ENCODE measurements at regions not wholly inside any gene's neighbourhood (a gene's known extent, or its start where the extent isn't known, plus 50 kb on each side); places are given as distances from the start of the nearest gene placed in this dataset.
"Not testable (repeated sequence)": the region's sequence is repeated elsewhere in the genome, so short reads cannot be mapped to it uniquely, and the experiment has no call there.

DNA sequence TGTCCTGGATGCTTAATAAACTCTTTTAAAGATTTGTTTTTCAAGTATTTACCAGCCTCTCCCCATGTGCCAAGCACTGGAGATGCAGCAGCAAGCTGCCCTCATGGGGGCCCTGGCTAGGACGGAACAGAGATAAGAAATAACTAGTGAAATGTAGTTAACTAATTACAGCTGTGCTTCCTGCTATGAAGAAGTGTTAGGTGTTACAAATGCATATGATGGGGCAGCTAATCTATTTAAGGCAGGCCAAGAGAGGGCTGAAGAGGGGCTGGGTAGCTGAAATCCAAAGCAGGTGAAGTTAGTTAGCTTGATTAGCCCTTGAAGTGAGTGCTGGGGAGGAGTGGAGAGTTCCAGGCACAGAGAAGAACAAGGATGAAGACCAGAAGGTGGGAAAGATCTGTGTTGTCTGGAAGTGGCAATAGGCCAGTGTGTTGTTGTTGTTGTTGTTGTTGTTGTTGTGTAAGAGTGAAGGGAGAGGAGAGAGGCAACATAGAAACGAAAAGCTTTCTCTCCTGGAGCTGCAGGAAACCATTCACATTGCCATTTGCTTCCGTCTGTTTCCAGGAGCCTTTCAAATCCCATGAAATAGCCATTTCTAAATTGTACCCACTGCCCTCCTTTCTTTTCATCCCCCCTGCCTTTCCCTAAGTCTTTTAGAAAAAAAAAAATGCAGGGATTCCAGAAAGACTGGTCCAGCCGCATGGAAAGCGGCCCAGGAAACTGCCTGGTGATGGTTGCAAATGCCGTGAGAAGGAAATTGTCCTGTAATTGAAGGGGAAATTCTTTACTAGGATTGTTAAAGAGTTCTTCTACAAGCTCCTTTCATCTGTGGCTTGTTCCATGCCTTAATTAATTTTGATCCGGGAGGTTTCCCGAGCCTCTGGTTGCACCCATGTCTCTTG lies 119.6 kb downstream of the TFAP2C start:
- Histone ChIP-seq H3K4me1 (no peaks in the 10 kb centered on the region), H3K9me3 (no peaks in the 10 kb centered on the region), H3K27ac (no peak overlapping the region), H3K4me3 (no peak overlapping the region), H3K27me3 (peaks cover 18% of the 10 kb centered on the region), H3K36me3 (no peaks in the 10 kb centered on the region)
- TF ChIP-seq, protein P1, sequence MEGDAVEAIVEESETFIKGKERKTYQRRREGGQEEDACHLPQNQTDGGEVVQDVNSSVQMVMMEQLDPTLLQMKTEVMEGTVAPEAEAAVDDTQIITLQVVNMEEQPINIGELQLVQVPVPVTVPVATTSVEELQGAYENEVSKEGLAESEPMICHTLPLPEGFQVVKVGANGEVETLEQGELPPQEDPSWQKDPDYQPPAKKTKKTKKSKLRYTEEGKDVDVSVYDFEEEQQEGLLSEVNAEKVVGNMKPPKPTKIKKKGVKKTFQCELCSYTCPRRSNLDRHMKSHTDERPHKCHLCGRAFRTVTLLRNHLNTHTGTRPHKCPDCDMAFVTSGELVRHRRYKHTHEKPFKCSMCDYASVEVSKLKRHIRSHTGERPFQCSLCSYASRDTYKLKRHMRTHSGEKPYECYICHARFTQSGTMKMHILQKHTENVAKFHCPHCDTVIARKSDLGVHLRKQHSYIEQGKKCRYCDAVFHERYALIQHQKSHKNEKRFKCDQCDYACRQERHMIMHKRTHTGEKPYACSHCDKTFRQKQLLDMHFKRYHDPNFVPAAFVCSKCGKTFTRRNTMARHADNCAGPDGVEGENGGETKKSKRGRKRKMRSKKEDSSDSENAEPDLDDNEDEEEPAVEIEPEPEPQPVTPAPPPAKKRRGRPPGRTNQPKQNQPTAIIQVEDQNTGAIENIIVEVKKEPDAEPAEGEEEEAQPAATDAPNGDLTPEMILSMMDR (IDR thresholded peaks at IDR 0.05) = no peak
- intact Hi-C loops (cut with DNase I) = no loop called here
- DNase-seq (no peak), ATAC-seq (no peak)

DNA sequence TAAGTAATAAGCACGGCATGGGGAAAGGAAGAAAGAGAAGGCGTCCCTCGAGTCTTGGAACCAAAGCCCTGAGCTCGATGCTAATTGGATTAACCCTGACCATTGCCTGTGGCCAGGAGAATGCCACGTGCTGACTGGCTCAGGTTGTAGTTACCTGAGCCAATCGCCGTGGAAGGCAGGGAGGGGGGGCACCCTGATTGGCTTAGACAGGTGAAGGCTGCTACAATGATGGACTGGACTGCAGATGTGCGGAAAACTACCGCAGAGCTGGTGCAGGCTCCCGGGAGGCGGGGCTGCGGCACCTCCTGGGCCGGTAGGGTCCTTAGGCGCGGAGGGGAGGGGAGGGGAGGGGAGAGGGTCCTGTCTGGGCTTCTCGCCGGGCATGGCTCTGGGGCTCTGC lies 121.3 kb downstream of the TFAP2C start:
- ATAC-seq (no peak), DNase-seq (no peak)
- H3K27me3 ChIP-seq = peaks cover 18% of the 10 kb centered on the region
- H3K36me3 ChIP-seq = no peaks in the 10 kb centered on the region
- H3K9me3 ChIP-seq = no peaks in the 10 kb centered on the region
- TF ChIP-seq, protein P1 (IDR thresholded peaks at IDR 0.05) = no peak
- H3K27ac ChIP-seq = no peak overlapping the region
- intact Hi-C loops (cut with DNase I) = no loop called here
- no peaks in the 10 kb centered on the region for H3K4me1 ChIP-seq
- no peak overlapping the region for H3K4me3 ChIP-seq

DNA sequence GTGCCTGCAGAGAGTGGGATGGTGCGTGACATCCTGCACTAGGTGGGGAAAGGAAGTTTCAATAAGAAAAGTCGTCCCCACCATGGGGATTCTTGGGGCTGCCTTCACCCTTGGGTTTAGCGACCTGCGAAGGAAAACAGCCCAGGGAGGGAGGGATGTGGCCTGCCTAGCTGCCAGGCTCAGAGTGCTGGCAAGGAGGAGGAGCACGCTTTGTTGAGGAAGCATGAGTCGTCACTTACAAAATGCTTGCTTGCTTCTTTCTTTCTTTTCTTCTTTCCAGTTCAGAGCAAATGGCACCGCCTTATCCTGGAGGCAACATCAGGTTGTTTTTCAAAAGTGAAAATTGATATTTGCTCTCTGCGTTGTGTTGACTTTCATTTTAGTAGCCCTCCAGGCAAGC lies 123.2 kb downstream of the TFAP2C start:
- ATAC-seq = no peak
- H3K9me3 ChIP-seq = no peaks in the 10 kb centered on the region
- TF ChIP-seq, protein P1 (IDR thresholded peaks at IDR 0.05) = no peak
- no peaks in the 10 kb centered on the region for H3K4me1 ChIP-seq
- H3K27me3 ChIP-seq = peaks cover 18% of the 10 kb centered on the region
- intact Hi-C loops (cut with DNase I) = no loop called here
- H3K36me3 ChIP-seq = no peaks in the 10 kb centered on the region
- H3K27ac ChIP-seq = no peak overlapping the region
- H3K4me3 ChIP-seq = no peak overlapping the region
- no peak for DNase-seq

DNA sequence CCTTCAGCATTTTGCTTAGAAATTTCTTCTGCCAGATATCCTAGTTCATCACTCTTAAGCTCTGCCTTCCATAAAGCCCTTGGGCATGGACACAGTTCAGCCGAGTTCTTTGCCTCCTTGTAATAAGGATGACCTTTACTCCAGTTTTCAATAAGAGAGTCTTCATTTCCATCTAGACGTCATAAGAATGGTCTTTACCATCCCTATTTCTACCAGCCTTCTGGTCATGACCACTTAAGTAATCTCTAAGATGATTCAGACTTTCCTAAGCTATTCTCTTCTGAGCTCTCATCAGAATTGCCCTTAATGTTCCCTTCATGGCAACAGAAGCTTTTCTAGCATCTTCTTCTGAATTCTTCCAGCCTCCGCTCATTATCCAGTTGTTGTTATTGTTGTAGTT lies 126.1 kb downstream of the TFAP2C start:
- H3K9me3 ChIP-seq = no peaks in the 10 kb centered on the region
- H3K4me1 ChIP-seq = no peaks in the 10 kb centered on the region
- no peak for DNase-seq
- TF ChIP-seq, protein P1 (IDR thresholded peaks at IDR 0.05) = no peak
- no peak for ATAC-seq
- intact Hi-C loops (cut with DNase I) = no loop called here
- peaks cover 12% of the 10 kb centered on the region for H3K27me3 ChIP-seq
- no peak overlapping the region for H3K27ac ChIP-seq
- no peak overlapping the region for H3K4me3 ChIP-seq
- H3K36me3 ChIP-seq = no peaks in the 10 kb centered on the region

DNA sequence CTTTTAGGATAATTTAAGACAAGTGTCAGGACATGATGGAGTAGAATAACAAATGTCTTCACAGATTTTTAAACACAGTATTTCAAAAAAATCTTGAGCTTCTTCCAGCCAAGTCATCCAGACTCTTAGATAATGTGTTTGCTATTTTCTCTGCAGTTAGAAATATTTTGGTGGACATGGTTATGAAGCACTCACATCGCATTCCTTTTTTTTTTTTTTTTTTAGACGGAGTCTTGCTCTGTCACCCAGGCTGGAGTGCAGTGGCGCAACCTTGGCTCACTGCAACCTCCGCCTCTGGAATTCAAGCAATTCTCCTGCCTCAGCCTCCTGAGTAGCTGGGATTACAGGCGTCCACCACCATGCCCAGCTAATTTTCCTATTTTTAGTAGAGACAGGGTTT lies 127.6 kb downstream of the TFAP2C start:
- not testable (repeated sequence) for DNase-seq

DNA sequence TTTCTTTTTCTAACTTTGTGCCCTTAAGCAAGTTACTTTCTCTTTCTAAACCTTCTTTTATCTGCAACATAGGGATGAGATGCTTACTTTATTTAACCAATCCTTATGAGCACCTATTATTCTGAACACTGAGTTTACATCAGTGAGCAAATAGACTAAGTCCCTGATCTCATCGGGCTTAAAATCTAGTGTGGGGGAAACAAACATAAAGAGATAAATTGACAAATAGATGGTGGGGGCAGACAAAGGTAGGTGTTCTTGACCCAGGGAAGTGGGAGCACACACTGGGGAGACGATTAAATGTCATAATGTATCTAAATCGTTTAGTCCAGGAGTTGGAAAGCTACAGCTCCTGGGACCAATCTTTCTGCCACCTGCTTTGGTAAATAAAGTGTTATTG lies 129.6 kb downstream of the TFAP2C start:
- H3K9me3 ChIP-seq = no peaks in the 10 kb centered on the region
- DNase-seq (no peak), ATAC-seq (no peak)
- no peaks in the 10 kb centered on the region for H3K36me3 ChIP-seq
- intact Hi-C loops (cut with DNase I) = no loop called here
- H3K27me3 ChIP-seq = no peaks in the 10 kb centered on the region
- H3K4me3 ChIP-seq = no peak overlapping the region
- H3K4me1 ChIP-seq = no peaks in the 10 kb centered on the region
- H3K27ac ChIP-seq = no peak overlapping the region
- TF ChIP-seq, protein P1 (IDR thresholded peaks at IDR 0.05) = no peak

More for the DNA sequence above, 127.6 kb downstream of the TFAP2C start:
- H3K27ac ChIP-seq; H3K4me1 ChIP-seq; H3K9me3 ChIP-seq; ATAC-seq; intact Hi-C loops (cut with DNase I); H3K36me3 ChIP-seq; H3K4me3 ChIP-seq; H3K27me3 ChIP-seq: not testable (repeated sequence)

All from upper lobe of right lung (tissue), 1 donor.